ENCODE measurements at regions not wholly inside any gene's neighbourhood (a gene's known extent, or its start where the extent isn't known, plus 50 kb on each side); places are given as distances from the start of the nearest gene placed in this dataset.

DNA sequence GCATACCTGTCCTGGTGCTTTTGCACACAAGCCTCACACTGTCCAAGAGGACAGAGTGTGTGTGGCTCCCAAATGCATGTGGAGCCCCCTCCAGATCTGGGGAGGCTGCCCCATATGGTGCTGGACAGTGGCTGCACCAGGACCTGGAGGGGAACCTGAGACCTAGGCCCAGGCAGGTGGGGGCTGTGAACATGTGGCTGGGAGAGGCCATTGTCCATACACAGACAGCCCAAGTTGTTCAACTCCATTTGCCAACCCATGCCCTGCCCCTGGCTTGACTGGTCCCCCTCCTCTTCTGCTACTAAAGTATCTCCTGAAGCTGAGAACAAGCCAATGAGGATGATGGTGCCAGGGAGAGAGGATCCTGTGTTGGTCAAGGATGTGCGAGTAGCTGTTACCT is 94.0 kb downstream of the ING1 start:
- Histone ChIP-seq H3K4me2 (ENCODE audit: low read length) (no peak overlapping the region), H3K4me3 (ENCODE audit: low read length) (no peak overlapping the region), H3K79me2 (ENCODE audit: low read length) (no peaks in the 10 kb centered on the region), H3K9me3 (ENCODE audit: insufficient read depth, low read length) (no peaks in the 10 kb centered on the region), H3K4me1 (ENCODE audit: low read length) (0 out of 2 replicates have a peak, but pooled peaks cover 2% of the 10 kb centered on the region), H2AFZ (ENCODE audit: low read depth, low read length) (no peak overlapping the region), H4K20me1 (ENCODE audit: insufficient read depth, low read length) (no peaks in the 10 kb centered on the region), H3K27ac (ENCODE audit: low read length) (no peak overlapping the region), H3K9ac (ENCODE audit: low read length) (no peak overlapping the region), H3K27me3 (ENCODE audit: low read depth, low read length) (peaks cover 11% of the 10 kb centered on the region), H3K36me3 (replicated peaks; ENCODE audit: low read depth, low read length) (no peaks in the 10 kb centered on the region)
- TF ChIP-seq EZH2phosphoT487 (IDR thresholded peaks at IDR 0.05; ENCODE audit: low read depth) = no peak
- TF ChIP-seq, protein P1, sequence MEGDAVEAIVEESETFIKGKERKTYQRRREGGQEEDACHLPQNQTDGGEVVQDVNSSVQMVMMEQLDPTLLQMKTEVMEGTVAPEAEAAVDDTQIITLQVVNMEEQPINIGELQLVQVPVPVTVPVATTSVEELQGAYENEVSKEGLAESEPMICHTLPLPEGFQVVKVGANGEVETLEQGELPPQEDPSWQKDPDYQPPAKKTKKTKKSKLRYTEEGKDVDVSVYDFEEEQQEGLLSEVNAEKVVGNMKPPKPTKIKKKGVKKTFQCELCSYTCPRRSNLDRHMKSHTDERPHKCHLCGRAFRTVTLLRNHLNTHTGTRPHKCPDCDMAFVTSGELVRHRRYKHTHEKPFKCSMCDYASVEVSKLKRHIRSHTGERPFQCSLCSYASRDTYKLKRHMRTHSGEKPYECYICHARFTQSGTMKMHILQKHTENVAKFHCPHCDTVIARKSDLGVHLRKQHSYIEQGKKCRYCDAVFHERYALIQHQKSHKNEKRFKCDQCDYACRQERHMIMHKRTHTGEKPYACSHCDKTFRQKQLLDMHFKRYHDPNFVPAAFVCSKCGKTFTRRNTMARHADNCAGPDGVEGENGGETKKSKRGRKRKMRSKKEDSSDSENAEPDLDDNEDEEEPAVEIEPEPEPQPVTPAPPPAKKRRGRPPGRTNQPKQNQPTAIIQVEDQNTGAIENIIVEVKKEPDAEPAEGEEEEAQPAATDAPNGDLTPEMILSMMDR (IDR thresholded peaks at IDR 0.05; ENCODE audit: low read depth, low read length) = no peak

DNA sequence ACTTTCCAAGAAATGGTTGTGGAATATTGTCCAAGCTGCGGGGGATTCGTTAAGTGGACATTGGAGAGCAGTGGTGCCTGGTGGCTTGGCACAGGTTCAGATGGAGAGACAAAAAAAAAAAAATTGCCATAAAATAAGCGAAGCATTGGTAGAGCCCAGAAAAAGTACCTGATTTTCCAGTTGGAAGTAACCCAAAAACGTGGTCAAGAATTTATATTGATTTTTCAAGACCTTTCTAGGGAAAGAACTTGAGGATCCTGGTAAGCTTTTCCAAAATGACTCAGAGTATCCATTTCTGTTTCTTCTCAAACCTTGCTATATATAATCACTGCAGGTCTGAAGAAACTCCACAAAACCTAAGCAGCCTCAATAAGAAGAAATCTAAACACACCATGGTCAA is 94.6 kb downstream of the ING1 start:
- no peak overlapping the region for H3K9ac ChIP-seq (ENCODE audit: low read length)
- H3K4me3 ChIP-seq (ENCODE audit: low read length) = no peak overlapping the region
- no peak overlapping the region for H2AFZ ChIP-seq (ENCODE audit: low read depth, low read length)
- 0 out of 2 replicates have a peak, but pooled peaks cover 9% of the 10 kb centered on the region for H3K27me3 ChIP-seq (ENCODE audit: low read depth, low read length)
- no peaks in the 10 kb centered on the region for H3K9me3 ChIP-seq (ENCODE audit: insufficient read depth, low read length)
- 0 out of 2 replicates have a peak, but pooled peaks cover 2% of the 10 kb centered on the region for H3K4me1 ChIP-seq (ENCODE audit: low read length)
- H3K27ac ChIP-seq (ENCODE audit: low read length) = no peak overlapping the region
- no peaks in the 10 kb centered on the region for H3K79me2 ChIP-seq (ENCODE audit: low read length)
- no peaks in the 10 kb centered on the region for H3K36me3 ChIP-seq (replicated peaks; ENCODE audit: low read depth, low read length)
- no peaks in the 10 kb centered on the region for H4K20me1 ChIP-seq (ENCODE audit: insufficient read depth, low read length)
- no peak overlapping the region for H3K4me2 ChIP-seq (ENCODE audit: low read length)
- TF ChIP-seq, protein P1 (IDR thresholded peaks at IDR 0.05; ENCODE audit: low read depth, low read length) = no peak
- TF ChIP-seq EZH2phosphoT487 (IDR thresholded peaks at IDR 0.05; ENCODE audit: low read depth) = no peak

DNA sequence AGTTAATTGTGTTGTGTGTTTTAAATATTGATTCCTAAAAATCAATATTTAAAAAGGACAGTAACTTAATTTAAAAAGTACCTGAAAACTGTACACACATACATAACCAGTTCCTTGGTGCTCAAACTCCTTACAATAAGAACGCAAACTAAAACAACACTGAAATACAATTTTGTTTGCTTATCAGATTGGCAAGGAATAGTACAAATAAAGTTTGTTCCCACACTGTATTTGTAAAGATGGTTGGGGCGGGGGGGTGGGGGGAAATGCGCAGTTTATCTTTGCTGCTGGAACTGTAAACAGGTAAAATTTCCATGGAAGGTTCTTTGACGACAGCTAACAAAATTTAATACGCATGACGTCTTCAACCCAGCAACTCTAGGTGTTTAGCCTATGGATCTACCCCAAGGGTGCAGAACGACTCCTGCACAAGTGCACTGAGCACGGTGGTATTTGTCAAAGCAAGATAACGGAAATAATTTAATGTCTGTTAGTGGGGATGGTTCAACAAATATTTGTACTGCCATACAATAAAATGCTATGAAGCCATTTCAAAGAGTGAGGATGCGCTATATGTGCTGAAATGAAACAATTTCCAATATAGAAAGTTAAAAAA is 96.5 kb downstream of the ING1 start:
- H3K4me3 ChIP-seq (ENCODE audit: low read length) = no peak overlapping the region
- no peak overlapping the region for H3K27ac ChIP-seq (ENCODE audit: low read length)
- TF ChIP-seq EZH2phosphoT487 (IDR thresholded peaks at IDR 0.05; ENCODE audit: low read depth) = no peak
- TF ChIP-seq, protein P1 (IDR thresholded peaks at IDR 0.05; ENCODE audit: low read depth, low read length) = no peak
- no peak overlapping the region for H2AFZ ChIP-seq (ENCODE audit: low read depth, low read length)
- no peaks in the 10 kb centered on the region for H3K9me3 ChIP-seq (ENCODE audit: insufficient read depth, low read length)
- no peaks in the 10 kb centered on the region for H3K36me3 ChIP-seq (replicated peaks; ENCODE audit: low read depth, low read length)
- H4K20me1 ChIP-seq (ENCODE audit: insufficient read depth, low read length) = no peaks in the 10 kb centered on the region
- H3K9ac ChIP-seq (ENCODE audit: low read length) = no peak overlapping the region
- no peak overlapping the region for H3K4me2 ChIP-seq (ENCODE audit: low read length)
- 0 out of 2 replicates have a peak, but pooled peaks cover 3% of the 10 kb centered on the region for H3K27me3 ChIP-seq (ENCODE audit: low read depth, low read length)
- 0 out of 2 replicates have a peak, but pooled peaks cover 2% of the 10 kb centered on the region for H3K4me1 ChIP-seq (ENCODE audit: low read length)
- no peaks in the 10 kb centered on the region for H3K79me2 ChIP-seq (ENCODE audit: low read length)

DNA sequence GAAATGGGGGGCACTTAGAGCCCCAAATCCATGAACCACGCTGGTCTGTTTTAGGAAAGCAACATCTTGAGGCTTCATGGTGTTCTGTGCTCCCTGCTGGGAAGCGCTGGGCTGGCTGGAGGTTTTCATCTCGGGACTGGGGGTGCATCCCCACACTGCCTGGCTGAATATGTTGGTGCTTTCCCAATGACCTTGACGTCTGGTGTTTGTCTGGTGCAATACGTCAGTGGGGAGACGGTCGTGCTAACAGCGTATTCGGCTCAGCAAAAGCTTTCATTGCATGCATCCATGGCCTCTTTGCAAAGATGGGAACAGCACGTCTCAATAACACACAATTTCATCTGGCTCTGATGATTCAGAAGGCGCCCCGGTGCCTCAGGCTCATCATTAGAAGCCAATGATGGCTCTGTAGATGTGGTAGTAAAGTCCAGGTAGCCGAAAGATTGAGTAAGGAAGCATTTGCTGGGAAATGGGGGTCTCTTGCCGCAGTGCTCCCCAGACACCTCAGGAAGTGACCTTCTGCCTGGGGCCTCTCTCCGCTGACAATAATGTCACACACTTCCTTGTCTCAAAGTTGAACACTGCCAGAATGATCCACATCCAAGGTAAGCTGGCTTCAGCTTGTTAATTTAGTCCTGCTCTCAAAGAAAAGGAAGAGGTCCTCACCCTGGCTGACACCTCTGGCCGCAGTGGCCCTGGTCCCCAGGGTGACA is 97.7 kb downstream of the ING1 start:
- H3K27ac ChIP-seq (ENCODE audit: low read length) = no peak overlapping the region
- no peak overlapping the region for H2AFZ ChIP-seq (ENCODE audit: low read depth, low read length)
- H3K4me3 ChIP-seq (ENCODE audit: low read length) = no peak overlapping the region
- 0 out of 2 replicates have a peak, but pooled peaks cover 2% of the 10 kb centered on the region for H3K4me1 ChIP-seq (ENCODE audit: low read length)
- TF ChIP-seq, protein P1 (IDR thresholded peaks at IDR 0.05; ENCODE audit: low read depth, low read length) = no peak
- no peak for TF ChIP-seq EZH2phosphoT487 (IDR thresholded peaks at IDR 0.05; ENCODE audit: low read depth)
- H3K27me3 ChIP-seq (ENCODE audit: low read depth, low read length) = 0 out of 2 replicates have a peak, but pooled peaks cover 3% of the 10 kb centered on the region
- H3K36me3 ChIP-seq (replicated peaks; ENCODE audit: low read depth, low read length) = no peaks in the 10 kb centered on the region
- no peaks in the 10 kb centered on the region for H4K20me1 ChIP-seq (ENCODE audit: insufficient read depth, low read length)
- H3K79me2 ChIP-seq (ENCODE audit: low read length) = no peaks in the 10 kb centered on the region
- no peak overlapping the region for H3K4me2 ChIP-seq (ENCODE audit: low read length)
- no peak overlapping the region for H3K9ac ChIP-seq (ENCODE audit: low read length)
- H3K9me3 ChIP-seq (ENCODE audit: insufficient read depth, low read length) = no peaks in the 10 kb centered on the region

All from OCI-LY3 (cell line).